Forelimb muscle (tissue), 1 donor: ENCODE measurements at regions not wholly inside any gene's neighbourhood (a gene's known extent, or its start where the extent isn't known, plus 50 kb on each side); places are given as distances from the start of the nearest gene placed in this dataset.
"Not testable (repeated sequence)": the region's sequence is repeated elsewhere in the genome, so short reads cannot be mapped to it uniquely, and the experiment has no call there.

Source experiments
- DNase-seq: peaks from one replicate; pipeline ENCODE4 v3.0.0-alpha.2; 2013; ENCODE audit warnings: low read depth

DNA sequence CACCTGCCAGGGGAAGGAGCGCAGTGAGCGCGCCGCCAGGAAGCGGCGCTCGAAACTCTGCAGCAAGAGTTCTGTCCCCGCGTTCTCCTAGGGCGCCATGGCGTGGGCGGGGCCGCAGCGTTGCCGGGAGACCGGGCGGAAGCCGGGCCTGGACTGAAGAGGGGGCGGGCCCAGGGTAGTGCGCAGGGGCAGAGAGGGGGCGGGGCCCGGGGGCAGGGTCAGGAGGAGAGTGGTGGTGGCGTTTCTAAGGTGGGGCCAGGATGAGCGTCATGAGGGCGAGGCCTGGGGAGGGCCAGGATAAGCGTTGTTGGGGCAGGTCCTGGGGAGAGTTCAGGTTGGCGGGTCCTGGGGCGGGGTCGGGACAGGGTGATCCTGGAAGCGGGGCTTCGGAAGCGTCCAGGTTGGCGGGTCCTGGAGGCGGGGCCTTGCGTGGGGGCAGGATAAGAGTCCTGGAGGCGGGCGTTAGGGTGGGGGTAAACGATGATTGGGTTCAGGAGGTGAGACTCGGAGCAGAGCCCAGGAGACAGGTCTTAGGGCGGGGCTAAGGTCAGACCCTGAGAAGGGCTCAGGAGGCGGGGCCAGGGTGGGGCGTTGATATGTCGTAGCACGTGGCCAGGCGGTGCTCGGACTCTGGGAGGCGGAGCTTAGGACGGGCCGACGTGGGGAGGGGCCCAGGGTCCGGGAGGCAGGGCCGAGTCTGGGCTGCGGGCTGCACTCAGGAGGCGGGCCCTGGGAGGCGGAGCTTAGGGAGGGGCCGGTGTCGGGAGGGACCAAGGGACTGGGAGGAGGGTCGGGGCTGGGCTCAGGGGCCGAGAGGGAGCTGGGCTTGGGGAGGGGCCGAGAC is 189.4 kb downstream of the ADRA2C start:
- DNase-seq, result peak; percentile 77

DNA sequence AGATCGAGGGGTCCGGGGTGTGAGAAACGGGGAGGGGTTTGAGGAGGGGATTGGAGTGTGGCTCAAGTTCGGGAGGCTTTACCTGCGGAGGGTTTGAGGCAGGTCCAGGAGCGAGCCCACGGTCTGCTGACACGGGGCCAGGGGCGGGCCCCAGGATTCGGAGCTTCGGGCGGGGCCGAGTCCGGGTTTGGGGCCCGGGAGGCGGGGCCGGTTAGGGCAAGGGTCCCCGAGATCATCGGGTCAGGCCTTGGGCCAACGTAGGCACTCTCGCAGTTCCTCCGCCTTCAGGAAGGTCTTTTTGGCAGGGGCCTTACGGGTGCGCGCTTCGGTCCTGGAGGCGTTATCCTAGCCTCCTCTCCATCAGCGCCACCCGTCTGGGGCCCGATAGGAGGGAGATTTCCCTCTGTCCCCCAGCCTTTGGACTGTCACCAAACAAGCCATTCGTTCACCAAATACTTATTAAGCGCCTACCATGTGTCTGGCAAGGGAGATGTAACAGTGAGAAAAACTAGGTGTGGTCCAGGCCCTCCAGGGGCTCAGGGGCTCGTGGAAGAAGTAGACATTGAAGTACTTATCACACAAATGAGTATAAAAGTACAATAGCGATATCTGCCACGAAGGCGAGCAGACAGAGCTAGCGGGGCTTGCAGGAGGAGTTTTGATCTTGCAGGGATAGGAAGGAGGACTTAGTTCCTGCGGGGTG is 190.1 kb downstream of the ADRA2C start:
- DNase-seq, result not testable (repeated sequence)

DNA sequence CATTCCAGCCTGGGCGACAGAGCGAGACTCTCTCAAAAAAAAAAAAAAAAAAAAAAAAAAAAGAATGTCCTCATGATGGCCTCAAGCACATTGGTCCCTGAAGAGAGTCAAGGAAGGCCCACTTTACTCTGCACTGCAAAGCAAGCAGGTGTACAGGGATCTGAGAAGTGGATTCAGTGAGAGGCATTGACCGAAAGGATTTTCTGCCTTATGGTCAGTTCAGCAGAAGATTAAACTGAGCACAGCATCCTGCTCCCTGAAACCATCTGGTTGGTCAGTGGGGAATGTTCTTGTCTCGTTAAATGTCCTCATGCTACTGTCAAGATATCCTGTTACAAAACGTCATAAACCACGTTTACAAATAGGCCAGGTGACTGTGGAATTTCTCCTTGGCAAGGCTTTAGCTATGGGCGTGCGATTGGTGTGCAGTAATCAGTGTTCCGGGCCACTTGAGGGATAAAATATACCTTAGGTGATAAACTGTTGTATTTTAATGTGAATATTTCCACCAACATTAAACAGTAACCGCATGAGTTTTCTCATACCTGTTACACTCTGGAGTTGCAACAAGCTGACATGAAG is 195.0 kb downstream of the ADRA2C start:
- not testable (repeated sequence) for DNase-seq

DNA sequence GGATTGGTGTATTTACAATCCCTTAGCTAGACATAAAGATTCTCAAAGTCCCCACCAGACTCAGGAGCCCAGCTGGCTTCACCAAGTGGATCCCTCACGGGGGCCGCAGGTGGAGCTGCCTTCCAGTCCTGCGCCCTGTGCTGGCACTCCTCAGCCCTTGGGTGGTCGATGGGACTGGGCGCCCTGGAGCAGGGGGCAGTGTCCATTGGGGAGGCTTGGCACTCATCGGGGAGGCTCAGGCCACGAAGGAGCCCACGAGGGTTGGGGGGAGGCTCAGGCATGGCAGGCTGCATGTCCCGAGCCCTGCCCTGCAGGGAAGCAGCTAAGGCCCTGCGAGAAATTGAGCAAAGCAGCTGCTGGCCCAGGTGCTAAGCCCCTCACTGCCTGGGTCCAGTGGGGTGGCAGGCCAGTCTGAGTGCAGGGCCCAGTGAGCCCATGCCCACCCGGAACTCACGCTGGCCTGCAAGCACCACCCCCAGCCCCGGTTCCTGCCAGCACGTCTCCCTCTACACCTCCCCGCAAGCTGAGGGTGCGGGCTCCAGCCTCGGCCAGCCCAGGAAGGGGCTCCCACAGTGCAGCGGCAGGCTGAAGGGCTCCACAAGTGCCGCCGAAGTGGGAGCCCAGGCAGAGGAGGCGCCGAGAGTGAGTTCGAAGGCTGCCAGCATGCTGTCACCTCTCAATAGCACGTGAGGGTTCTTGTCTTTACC is 198.5 kb downstream of the ADRA2C start:
- not testable (repeated sequence) for DNase-seq

DNA sequence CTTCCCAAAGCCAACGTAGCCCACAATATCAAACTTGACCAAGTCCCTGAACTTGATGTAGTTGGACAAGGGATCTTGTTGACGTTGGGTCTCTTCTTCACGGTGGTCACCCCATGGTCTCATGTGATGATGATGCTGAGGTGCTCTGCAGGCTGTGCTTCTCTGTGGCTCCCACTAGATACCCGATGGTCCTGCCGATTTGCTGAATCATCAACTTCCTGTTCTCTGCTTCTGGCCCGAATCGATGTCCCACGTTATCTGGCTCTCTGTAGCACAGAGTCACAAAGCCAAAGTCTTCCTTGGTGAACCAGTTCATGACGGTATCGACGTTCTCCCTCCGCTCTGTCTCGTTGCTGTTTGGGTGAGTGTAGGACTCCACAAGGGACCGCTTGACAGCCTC is 201.0 kb downstream of the ADRA2C start:
- DNase-seq, result not testable (repeated sequence)

DNA sequence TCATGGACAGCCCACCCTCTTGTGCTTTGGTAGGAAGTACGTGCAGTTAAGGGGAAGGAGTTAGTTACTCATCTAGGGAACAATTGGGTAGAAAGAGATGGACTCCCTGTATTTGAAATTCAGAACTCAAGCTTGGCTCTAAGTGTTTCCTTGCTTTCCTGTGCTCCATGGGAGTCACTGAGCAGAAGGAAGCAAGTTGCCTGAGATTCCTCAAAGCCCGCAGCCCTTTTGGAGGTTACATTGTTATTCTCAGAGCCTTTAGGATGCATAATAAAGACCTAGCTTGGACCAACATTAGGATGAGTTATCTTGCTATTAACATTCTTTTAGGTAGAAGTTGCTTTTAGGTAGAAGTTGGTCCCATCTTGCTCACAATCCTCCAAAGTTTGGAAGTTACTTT is 206.4 kb downstream of the ADRA2C start:
- not testable (repeated sequence) for DNase-seq

DNA sequence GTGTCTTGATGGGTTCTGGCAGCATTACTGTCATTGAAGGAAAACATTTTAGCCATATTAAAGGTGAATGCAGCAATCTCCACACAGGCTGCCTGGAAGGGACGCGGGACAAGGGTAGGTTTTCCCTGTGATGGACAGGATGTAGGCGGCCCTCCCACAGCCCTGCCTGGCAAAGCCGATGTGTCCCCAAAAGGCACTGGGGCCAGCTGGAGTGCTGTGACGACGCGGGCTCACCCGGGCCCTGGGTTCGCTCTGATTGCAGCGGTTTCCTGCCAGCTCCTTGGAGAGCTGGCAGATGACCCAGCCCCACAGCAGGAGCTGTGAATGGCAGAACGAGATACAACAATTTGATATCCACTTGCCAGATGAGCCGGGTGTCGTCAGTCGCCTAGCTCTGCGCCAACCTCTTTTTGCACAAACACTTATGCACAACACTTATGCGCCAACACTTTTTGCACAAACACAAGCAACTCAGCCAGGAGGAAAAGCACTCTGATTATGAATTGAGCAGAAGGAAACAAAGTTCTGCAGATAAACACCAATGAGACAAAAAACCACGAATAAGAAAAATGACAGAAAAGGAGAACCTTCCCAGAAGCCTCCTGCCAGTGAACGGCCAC is 207.5 kb downstream of the ADRA2C start:
- DNase-seq, result not testable (repeated sequence)

DNA sequence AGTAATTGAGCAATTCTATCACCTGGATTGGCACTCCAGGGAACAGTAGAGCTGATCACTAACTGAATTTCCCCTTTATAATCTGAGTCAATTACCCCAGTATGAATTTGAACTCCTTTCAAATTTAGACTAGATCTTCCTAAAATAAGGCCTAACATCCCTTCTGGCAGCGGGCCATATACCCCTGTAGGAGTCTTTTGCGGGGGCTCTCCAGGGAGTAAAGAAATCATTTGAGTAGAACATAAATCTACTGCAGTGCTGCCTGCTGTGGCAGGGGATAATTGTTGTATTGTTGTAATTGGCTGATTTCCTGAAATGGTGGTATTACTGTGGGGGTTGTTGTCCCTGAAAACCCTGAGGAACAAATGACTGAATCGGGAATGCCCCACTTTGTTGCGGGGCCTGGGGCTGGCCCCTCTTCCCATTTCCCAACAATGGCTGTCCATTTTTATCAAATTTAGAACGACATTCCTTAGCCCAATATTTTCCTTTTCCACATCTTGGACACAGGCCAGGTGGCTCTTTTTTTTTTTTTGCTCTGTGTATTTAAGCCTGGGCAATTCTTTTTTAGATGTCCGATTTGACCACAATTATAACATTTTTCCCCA is 217.4 kb downstream of the ADRA2C start:
- DNase-seq, result not testable (repeated sequence)

DNA sequence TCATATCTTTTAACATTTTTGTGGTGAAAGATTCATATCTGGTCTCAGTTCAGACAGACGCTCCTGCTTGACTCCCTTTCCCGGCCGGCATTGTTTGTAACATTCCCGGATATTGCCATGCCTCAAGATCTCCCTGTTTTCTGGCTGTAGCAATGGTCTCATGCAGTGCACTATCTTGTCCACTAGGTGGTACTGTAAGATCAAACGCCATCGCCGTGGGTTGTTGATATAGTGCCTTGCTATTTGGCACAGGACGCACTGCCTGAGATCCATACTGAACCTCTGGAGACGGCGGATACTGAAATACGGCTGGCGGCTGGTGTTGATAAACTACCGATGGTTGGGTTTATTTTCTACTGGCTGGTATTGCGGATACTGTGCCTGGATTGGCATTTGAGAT is 218.6 kb downstream of the ADRA2C start:
- not testable (repeated sequence) for DNase-seq

DNA sequence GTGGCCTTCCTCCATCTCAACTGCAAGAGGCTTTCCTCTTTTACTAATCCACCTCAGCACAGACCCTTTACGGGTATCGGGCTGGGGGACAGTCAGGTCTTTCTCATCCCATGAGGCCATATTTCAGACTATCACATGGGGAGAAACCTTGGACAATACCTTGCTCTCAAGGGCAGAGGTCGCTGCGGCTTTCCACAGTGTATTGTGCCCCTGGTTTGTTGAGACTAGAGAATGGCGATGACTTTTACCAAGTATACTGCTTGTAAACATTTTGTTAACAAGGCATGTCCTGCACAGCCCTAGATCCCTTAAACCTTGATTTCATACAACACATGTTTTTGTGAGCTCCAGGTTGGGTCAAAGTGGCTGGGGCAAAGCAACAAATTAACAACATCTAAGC is 220.2 kb downstream of the ADRA2C start:
- DNase-seq, result not testable (repeated sequence)

DNA sequence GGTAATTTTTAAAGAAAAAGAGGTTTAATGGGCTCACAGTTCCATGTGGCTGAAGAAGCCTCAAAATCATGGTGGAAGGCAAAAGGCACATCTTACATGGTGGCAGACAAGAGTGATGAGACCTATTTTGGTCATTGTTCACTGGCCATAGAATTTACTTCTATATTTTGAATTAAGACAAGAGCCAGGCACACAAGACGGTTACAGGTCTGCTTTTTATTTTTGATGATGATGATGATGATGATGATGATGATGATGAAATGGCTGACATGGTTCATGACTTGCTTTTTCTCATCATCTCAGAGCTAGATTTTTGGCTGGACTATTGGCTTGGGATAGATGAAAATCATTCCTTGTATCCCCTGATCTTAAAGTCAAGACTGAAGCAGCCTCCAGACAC is 229.3 kb downstream of the OTOP1 start:
- DNase-seq, result not testable (repeated sequence)

DNA sequence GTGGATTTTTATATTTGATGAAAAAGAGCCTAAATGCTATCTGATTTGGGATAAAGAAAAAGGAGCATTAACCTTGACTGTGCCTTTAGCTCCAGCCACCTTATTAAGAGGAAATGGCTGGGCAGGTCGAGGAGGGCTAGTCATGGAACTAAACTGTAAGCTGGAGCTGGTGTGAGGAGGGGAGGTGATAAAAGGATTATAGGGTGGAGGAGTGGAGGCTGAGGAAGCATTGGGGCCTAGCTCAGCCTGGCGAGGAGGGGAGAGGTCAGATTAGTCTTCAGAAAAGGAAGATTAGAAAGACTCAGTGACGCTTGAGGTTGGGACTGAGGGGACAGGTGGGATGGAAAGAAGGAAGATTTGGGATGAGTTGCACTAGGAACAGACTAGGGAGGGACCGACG is 222.7 kb downstream of the OTOP1 start:
- DNase-seq, result not testable (repeated sequence)

DNA sequence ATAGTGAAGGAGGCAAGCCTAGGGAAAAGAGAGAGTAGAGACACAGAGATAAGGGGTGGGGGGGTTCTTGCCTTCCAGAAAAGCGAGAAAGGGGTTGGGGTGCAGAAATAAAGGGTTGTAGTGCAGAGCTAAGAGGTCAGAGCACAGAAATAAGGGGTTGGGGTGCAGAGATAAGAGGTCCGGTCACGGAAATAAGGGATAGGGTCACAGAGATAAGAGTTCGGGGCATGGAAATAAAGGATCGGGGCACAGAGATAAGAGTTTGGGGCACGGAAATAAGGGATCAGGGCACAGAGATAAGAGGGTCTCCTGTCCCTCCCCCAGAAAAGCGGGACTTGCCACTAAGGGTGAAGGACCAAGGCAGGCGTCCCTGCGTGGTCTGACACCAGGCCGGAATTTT is 222.0 kb downstream of the OTOP1 start:
- not testable (repeated sequence) for DNase-seq

DNA sequence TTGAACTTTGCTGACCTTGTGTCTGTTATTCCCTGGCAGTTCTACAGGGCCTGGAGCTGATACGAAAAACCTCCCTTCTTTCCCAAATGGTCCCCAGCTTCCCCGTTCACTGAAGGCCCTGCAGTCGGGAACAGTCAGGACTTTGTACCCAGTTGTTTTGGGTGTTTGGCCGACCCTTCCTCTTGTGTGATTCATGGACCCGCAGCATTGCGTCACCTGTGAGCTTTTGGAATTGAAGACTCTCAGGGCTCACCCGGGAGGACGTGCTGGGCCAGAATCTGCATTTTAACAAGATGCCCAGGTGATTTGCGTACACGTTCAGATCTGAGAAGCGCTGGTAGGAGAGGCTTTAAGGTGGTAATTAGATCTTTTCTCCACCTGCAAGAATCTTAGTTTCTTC is 220.4 kb downstream of the OTOP1 start:
- not testable (repeated sequence) for DNase-seq

DNA sequence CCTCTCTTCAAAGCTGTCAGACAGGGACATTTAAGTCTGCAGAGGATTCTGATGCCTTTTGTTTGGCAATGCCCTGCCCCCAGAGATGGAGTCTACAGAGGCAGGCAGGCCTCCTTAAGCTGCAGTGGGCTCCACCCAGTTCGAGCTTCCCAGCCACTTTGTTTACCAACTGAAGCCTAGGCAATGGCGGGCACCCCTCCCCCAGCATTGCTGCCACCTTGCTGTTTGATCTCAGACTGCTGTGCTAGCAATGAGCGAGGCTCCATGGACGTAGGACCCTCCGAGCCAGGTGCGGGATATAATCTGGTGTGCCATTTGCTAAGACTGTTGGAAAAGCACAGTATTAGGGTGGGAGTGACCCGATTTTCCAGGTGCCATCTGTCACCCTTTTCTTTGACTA is 207.7 kb downstream of the OTOP1 start:
- not testable (repeated sequence) for DNase-seq

DNA sequence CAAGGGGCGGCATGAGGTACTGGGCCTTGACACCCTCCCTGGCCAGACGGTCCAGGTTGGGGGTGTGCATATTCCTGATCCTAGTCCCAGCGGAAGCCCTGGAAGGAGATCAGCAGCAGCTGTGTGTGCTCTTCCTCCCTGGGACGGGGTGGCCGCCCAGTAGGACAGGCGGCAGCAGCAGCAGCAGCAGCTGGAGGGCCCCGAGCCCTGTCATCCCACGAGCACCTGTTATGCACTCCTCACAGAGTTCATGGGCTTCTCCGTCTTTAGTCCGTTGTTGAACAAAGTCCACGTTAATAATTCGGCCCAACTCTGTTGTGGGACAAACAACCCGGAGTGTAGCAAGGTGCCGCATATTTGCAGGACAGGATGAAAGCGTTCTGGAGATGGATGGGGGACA is 205.6 kb downstream of the OTOP1 start:
- DNase-seq, result not testable (repeated sequence)

DNA sequence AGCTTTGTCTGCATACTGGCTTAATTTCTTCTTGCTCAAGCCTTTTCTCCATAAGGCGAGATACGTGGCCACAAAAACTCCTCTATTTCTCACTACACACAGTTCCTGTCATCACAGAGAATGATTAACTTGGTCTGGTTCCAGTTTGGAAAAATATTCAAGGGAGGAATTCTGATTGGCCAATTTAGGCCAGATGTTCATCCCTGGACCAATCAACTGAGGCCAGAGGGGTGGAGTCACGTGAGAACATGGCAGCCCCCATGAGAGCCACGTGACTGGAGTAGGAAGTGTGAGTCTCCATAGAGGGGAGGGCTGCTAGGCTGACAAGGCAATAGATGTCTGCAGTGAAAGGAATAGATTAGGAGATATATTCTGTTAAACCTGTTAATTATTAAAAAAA is 200.0 kb downstream of the OTOP1 start:
- not testable (repeated sequence) for DNase-seq

DNA sequence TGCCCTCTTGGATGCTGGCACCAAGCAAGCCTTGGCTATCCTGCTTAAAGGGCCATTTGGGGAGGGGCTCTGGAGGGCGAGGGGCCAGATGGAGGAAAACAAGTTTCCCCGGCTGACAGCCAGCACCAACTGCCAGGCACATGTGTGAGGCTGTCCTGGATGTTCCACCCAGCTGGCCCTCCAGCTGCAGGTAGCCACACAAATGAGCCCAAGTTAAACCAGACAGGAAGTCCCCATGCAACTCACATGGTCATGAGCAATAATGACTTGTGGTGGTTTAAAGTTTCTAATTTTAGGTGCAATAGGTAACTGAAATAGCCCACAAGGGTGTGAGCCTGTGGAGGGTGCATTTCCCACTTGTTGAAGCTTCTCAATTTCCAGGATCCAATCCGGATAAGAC is 198.0 kb downstream of the OTOP1 start:
- not testable (repeated sequence) for DNase-seq

DNA sequence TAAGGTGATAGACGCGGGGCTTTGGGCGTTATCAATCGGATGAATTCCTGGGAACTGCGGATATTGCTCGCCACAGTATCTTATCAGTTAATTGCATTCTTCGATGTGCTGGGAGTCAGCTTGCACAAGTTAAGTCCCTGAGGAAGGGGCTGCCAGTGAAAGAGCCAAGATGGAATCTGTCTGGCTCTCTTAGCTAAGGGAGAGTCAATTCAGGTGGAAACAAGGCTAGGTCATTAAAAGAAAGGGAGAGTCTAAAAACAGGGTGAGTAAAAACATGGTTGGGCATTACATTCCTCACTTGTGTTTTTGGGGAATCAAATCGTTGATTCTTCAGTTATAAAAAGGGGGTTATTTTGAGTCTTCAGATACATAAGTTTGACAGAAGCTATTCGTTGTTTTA is 196.2 kb downstream of the OTOP1 start:
- not testable (repeated sequence) for DNase-seq

DNA sequence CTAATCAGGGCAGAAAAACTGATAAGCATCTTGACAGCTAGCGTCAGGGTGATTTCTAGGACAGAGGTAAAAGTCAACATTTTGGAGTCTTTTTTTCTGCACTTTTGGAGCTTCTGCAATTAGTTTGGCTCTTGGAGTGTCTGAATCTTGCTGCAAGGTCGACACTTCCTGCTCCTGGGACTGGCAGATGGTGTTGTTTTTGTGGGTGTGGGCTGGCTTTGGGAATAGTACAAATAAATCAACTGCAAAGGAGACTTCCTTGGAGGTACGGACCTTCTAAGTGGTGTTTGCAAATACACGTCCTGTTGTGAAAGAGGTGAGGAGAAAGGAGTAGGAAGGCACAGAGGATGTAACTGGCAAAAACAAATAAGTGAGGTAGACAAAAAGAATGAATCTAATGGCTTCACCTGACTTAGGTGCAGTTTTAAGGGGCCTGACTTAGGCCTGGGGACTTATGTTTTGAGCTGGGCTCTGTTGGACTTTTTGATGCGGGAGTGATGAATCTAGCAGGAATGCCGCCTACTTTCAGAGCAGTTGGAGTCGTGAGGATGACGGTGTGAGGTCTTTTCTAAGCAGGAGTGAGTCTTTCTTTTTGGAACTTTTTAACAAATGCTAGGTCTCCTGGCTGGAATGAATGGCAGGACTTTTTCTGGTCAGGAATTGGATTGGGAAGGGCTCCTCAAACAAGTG is 195.1 kb downstream of the OTOP1 start:
- DNase-seq, result not testable (repeated sequence)
